ENCODE measurements at regions not wholly inside any gene's neighbourhood (a gene's known extent, or its start where the extent isn't known, plus 50 kb on each side); places are given as distances from the start of the nearest gene placed in this dataset.
A peak's percentile ranks its signal among the peaks of the same experiment; 100 is the strongest.
"Not testable (repeated sequence)": the region's sequence is repeated elsewhere in the genome, so short reads cannot be mapped to it uniquely, and the experiment has no call there.

DNA sequence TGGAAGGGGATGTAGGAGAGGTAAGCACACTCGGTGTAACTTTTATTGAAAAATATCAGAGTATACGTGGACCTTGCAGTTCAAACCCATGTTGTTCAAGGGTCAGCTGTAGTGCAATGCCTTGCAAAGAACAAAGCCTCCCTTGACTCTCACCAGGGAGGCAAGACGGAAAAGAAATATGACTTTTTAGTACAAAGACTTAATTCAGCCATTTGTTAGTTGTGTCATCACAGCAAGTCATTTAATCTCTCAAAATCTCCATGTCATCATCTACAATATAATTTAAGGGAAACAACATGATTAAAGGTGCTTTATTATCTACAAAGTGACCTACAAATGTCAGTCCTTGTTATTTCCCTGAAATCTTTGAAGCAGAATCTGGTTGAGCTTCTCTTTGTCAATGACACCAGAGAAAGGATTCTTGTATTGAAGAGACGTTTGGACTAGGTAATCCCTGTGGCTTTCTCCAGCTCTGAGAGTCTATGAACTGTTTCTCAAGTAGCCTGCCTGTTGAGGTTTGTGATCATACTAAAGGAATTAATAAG is 502.8 kb downstream of the REEP3 start:
- DNase-seq (ENCODE audit: low read depth): no peak

- peak; percentile 34 for DNase-seq (ENCODE audit: low read depth)
Observed at GRCh38 chr10:64033711-64034110, 512.5 kb downstream of the REEP3 start.

DNA sequence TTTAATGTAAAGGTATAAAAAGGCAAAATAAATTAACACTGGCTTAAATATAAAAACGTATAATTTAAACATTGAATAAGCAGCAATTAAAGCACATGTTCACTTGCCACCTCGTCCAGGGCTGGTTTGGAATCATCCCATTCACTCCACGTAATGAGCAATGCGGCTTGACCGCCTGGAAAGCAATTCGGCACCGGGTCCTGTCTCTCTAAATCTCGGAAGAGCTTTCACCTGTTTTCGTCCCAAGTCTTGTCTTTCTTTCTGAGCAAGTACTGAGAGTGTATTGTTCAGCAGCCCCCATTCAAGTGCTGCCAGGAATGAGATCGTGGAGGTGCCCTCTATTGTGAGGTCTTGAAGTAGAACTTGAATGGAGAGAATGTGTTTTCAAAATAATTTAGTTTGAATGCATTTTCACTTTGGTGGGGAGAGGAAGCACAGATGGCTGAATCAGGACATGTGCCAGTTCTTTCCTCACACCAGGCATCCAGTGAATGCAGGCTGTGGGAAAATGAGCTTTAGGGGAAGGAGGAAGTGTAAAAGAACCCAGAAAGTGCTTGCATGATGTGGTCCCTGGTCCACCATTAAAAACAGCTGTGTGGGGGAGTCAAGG is 515.2 kb downstream of the REEP3 start:
- no peak for DNase-seq (ENCODE audit: low read depth)

DNA sequence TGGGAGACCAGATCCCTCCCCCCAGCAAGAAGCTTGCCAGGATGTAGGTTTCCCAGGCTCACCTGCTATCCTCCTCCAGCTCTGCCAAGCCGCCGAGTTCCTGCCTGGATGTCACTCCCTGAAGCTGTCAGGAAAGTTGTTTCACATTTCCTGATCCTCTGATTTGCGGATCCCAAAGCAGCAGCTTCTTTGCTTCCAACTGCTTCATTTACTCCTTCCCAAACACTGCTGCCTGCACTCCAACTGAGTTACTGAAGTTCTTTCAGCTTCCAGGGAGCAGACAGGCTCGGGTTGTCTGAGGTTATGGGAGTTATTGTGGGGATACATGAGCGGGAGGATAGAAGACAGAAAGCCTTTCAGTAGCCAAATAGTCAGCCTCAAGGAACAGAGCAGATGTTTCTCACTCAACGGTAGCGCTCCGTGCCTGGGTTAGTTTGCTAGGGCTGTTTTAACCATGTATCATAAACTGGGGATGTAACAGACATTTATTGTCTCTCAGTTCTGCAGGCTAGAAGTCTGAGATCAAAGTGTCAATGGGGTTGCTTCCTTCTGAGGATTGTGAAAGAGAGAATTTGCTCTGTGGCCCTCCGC is 516.0 kb downstream of the REEP3 start:
- no peak for DNase-seq (ENCODE audit: low read depth)

DNA sequence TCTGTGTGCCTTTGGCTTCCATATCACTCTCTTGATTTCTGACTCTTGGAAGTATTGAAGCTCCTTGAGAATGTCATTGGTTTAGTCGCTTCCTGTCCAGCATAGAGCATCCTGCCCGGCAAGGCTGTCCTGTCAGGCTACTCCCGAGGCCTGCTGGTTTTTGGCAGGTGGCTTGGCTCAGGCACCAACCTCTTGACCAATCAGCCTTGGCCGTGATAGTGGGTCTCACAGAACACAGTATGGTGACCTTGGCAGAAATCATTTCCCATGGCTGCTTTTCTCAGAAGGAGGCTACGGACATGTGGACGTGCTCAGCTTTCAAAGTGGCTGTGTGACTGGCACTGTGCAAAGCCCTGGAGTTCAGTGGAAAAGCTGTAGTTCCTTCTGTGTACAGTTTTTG is 516.9 kb downstream of the REEP3 start:
- no peak for DNase-seq (ENCODE audit: low read depth)

GRCh38 chr10:64039198-64039597 is 518.0 kb downstream of the REEP3 start:
- DNase-seq (ENCODE audit: low read depth): no peak

DNA sequence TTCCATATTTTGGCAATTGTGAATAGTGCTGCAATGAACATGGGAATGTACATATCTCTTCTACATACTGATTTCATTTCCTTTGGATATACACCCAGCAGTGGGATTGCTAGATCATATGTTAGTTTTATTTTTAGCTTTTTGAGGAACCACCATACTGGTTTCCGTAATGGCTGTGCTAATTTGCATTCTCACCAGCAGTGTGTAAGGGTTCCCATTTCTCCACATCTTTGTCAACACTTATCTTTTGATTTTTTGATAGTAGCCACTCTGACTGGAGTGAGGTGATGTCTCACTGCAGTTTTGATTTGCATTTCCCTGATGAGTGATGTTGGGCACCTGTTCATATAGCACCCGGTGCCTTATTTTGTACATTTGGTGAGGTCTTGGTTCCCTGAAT is 519.6 kb downstream of the REEP3 start:
- DNase-seq (ENCODE audit: low read depth): no peak

GRCh38 chr10:64041185-64041988 is 520.2 kb downstream of the REEP3 start:
- peak; percentile 40 for DNase-seq (ENCODE audit: low read depth)

DNA sequence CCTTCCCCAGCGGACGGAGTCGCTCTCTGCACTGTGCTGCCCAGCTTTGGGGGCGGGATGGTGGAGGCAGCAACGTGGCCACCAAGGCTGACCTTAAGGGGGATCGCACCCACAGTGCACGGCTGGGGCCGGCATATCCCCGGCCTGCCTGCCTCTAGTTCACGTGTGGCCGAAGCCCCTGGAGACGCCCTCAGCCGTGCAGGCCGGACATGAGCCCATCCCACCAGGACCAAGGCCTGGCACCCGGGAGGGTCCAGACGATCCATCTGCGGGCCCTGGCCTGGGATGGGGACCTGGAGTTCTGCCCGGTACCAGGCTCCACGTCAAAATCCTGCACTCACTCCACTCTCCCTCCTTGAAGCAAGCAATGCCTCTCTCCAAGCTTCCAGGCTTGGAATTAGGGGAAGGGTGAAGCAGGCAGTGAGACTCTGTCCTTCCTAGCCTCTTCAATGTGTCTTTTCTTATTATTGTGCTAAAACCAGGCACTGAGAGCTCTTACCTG is 520.8 kb downstream of the REEP3 start:
- no peak for DNase-seq (ENCODE audit: low read depth)

GRCh38 chr10:64044098-64044497 is 522.9 kb downstream of the REEP3 start:
- DNase-seq (ENCODE audit: low read depth): no peak

DNA sequence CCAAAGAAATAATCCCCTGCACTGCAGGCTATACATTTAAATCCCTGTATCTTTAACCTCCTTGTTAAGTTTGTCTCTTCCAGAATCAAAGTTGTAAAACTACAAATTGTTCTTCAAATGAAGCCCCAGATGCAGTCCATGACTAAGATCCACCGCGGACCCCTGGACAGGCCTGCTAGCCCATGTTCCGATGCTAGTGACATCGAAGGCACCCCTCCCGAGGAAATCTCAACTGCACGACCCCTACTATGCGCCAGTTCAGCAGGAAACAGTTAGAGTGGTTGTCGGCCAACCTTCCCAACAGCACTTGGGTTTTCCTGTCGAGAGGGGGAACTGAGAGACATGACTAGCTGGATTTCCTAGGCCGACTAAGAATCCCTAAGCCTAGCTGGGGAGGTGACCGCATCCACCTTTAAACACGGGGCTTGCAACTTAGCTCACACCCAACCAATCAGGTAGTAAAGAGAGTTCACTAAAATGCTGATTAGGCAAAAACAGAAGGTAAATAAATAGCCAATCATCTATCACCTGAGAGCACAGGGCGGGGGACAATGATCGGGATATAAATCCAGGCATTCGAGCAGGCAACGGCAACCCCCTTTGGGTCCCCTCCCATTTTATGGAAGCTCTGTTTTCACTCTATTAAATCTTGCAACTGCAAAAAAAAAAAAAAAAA is 523.9 kb downstream of the REEP3 start:
- not testable (repeated sequence) for DNase-seq (ENCODE audit: low read depth)

DNA sequence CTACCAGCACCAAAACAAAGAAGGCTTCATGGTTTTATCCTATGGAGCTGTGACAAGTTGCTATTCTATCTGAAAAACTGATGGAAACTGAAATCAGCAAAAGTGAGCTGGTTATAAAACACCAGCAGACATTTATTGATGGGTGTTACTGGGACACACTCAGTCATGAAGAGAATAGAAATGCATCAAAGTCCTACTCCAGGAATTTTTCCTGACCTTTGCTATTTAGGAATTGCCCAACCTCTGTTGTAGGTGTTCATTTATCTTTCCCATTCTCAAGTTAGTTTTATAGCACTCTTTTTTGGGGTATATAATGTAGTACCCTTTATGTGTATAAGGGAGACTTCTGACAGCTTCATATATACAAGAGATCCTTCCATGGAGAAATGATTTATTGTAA is 533.2 kb downstream of the REEP3 start:
- DNase-seq (ENCODE audit: low read depth): no peak

DNA sequence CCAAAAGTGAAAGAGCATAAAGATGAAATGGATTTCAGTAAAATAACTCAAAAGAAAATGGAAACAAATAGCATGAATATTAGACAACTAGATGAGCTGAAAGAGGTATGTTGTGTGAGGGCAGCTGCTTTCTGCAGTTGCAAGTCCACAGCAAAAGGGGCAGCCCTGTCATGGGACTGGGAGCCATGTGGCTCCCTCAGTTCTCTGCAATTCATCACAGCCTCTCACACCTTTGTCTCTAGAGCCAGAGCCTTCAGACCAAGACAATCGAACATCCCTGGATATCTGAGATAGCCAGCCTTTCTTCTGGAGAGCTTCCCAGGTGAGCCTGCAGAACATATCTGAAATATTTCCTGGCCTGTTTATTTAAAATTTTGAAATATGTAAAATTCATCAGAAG is 538.7 kb downstream of the REEP3 start:
- DNase-seq (ENCODE audit: low read depth): no peak

DNA sequence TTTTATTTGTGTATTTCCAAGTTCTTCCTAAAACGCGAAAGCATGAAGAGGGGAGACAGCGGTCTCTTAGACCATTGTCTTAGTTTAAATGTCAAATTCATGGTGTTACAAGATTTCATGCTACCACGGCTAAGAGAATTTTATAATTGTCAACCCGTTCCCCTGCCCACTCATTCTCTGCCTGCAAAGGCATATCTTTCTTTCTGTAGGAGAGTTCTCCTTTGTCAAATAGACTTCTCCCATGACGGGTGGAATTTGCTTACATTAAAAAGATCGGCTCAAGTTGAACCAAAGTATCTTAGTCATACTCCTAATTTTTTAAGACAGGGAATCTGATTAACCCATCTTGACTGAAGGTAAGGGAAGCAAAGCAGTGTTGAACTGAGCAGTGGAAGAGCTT is 539.2 kb downstream of the REEP3 start:
- DNase-seq (ENCODE audit: low read depth): no peak

DNA sequence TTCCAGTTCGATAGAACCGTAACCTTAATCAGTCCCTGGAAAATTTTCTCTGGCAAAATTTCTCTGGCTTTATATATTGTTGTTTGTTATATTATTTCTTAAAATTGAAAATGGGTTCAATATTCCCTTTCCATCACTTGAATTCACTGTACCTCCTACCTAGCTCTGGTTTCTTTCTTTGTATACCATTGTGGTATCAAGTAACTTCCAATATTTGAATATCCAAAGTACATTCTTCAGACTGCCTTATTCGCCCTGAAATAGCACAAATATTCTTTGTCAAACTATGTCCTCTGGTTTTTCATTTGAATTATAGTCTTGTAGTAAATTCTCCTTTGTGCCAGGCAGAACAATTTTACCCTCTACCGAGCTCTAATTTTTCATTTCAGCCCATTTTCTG is 541.6 kb downstream of the REEP3 start:
- DNase-seq (ENCODE audit: low read depth): no peak

GRCh38 chr10:64067009-64067606 is 545.9 kb downstream of the REEP3 start:
- no peak for DNase-seq (ENCODE audit: low read depth)

DNA sequence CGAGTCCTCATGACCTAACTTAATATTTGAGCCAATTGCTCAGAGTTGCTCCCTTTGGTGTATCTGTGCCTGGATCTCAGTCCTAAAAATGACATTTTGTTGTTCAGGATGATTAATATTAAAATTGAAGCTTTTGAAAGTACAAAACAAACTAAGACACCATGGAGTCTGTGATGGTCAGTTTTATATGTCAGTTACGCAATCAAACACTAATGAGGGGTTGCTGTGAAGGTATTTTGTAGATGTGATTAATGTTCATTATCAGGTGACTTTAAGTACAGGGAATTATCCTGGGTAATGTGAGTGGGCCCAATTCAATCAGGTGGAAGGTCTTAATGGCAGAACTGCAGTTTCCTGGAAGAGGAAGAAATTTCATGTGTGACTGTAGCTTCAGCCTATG is 546.7 kb downstream of the REEP3 start:
- no peak for DNase-seq (ENCODE audit: low read depth)

DNA sequence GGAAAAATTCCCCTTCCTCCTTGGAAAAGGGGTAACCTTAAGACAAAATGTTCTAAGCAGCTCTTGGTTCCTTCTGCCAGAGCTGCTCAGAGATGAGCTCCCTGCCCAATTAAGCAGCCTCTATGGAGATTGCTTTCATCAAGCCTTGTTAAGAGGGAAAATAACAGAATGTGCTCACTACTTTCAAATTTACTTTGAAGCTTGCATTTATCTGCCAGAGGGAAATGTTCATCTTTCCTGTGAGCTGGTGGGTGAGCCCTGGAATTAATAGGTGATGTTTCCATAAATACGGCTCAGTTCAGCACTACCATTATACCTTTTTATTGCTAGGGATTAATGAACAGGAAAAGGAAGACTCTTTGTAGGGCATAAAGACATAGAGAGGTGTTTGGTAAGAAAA is 549.0 kb downstream of the REEP3 start:
- DNase-seq (ENCODE audit: low read depth): no peak

- DNase-seq (ENCODE audit: low read depth): peak; percentile 49
Observed at GRCh38 chr10:64071218-64071617, 550.0 kb downstream of the REEP3 start.

GRCh38 chr10:64075604-64076003 is 554.4 kb downstream of the REEP3 start:
- no peak for DNase-seq (ENCODE audit: low read depth)

- no peak for DNase-seq (ENCODE audit: low read depth)
Observed at GRCh38 chr10:64076322-64076940, 555.2 kb downstream of the REEP3 start.

DNA sequence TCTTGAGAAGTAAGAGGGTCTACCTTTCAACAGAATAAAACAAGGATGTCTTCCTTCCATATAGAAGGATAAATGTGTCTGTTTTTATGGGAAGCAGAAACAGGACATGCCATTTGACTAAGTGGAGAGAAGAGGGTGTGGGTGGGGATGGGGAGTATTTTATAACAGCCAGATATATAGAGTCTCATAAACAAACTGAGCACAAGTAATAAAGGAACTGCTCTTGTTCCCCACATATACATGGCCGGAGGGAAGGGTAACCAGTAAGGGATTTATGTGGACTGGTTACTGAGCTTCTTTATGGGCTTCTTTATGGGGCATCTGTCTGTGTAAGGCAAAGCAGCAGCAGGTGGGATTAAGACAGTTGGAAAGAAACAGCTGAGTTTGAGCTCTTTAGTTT is 558.1 kb downstream of the REEP3 start:
- DNase-seq (ENCODE audit: low read depth): no peak

All from HS-5 (cell line).